ENCODE measurements at regions not wholly inside any gene's neighbourhood (a gene's known extent, or its start where the extent isn't known, plus 50 kb on each side); places are given as distances from the start of the nearest gene placed in this dataset.
"Not testable (repeated sequence)": the region's sequence is repeated elsewhere in the genome, so short reads cannot be mapped to it uniquely, and the experiment has no call there.

GRCh38 chr9:80698725-80699410 lies 990.5 kb downstream of the TLE1 start:
- no peak for DNase-seq (ENCODE audit: low read depth in 4 of 4, low spot score in 3 of 4)

GRCh38 chr9:80692751-80693150 lies 996.6 kb downstream of the TLE1 start:
- DNase-seq (ENCODE audit: low read depth in 4 of 4, low spot score in 3 of 4), result no peak

DNA sequence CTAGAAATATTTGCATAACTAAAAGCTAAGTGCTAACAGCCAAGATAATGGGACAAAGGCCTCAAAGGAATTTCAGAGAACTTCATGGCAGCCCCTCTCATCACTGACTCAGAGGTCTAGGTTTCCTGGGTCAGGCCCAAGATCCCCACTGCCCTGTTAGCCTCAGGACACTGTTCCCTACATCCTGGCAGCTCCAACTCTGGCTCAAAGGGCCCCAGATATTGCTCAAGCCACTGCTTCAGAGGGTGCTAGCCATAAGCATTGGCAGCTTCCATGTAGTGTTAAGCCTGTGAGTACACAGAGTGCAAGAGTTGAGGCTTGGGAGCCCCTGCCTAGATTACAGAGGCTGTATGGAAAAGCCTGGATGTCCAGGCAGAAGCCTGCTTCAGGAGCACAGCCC lies 998.1 kb downstream of the TLE1 start:
- DNase-seq (ENCODE audit: low read depth in 4 of 4, low spot score in 3 of 4), result no peak

DNA sequence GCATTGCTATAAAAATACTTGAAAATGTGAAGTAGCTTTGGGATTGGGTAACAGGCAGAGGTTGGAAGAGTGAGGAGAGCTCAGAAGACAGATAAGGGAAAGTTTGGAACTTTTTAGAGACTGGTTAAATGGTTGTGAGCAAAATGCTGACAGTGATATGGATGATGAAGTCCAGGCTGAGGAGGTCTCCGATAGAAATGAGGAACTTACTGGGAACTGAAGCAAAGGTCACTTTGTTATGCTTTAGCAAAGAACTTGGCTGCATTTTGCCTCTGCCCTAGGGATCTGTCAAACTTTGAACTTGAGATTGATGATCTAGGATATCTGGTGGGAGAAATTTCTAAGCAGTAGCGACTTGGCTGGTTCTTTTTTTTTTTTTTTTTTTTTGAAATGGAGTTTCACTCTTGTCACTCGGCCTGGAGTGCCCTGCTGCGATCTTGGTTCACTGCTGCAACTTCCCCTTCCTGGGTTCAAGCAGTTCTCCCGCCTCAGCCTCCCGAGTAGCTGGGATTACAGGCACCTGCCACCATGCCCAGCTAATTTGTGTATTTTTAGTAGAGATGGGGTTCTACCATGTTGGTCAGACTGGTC lies 998.9 kb downstream of the TLE1 start:
- DNase-seq (ENCODE audit: low read depth in 4 of 4, low spot score in 3 of 4), result no peak

DNA sequence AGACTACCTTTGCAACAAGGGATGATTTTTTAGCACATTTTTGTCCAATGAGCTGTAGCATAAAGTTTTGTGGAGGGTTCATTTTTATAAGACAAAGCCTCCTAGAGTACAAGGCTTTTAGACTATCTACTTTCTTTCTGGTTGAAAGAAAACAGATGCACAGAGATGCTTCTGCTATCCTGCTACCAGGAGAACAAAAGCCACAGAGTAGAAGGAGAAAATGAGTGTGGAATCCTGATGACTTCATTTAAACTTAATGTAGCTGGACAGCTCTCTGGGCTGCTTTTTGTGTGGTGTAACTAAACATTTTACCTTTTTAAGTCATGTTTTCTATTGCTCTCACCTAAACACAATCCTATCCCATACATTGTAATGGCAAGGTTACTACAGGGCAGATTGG lies 1009.4 kb downstream of the TLE1 start:
- DNase-seq (ENCODE audit: low read depth in 4 of 4, low spot score in 3 of 4), result no peak

DNA sequence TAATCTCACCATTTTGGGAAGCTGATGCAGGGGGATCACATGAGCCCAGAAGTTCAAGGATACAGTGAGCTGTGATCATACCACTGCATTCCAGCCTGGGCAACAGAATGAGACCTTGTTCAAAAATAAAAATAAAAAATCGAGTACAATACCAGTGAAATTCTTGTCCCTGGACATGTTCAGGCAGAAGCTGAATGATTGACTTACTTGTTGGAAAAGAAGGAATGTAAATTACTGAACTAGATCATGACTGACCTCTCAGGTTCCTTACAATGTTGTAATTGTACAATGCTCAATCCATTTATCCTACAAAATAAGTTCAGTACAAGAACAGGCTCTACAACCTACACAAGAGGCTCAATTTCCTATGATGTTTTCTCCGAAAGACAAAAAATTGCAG lies 1010.4 kb downstream of the TLE1 start:
- DNase-seq (ENCODE audit: low read depth in 4 of 4, low spot score in 3 of 4), result no peak

DNA sequence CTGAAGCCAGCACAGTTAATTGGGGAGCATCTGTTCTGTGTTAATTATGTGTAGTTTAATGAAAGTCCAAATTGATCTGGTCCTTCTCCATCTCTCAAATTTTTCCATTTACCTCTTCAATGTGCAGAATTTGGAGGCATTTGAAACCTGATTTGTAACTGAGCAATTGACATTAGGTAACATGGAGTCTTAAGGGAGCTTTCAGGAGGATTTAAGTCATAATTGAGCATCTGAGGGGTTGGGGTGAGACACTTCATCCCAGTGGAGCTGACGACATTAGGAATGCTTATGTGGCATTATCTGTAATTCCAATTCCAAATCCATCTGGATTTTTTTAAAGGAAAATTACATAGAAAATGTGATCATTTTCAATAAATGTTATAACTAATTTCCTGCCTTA lies 1015.9 kb downstream of the TLE1 start:
- no peak for DNase-seq (ENCODE audit: low read depth in 4 of 4, low spot score in 3 of 4)

GRCh38 chr9:80665479-80665878 lies 1023.9 kb downstream of the TLE1 start:
- no peak for DNase-seq (ENCODE audit: low read depth in 4 of 4, low spot score in 3 of 4)

- no peak for DNase-seq (ENCODE audit: low read depth in 4 of 4, low spot score in 3 of 4)
These were observed 1024.8 kb downstream of the TLE1 start for GRCh38 chr9:80664327-80665210.

GRCh38 chr9:80659751-80660150 lies 1029.6 kb downstream of the TLE1 start:
- DNase-seq (ENCODE audit: low read depth in 4 of 4, low spot score in 3 of 4), result not testable (repeated sequence)

DNA sequence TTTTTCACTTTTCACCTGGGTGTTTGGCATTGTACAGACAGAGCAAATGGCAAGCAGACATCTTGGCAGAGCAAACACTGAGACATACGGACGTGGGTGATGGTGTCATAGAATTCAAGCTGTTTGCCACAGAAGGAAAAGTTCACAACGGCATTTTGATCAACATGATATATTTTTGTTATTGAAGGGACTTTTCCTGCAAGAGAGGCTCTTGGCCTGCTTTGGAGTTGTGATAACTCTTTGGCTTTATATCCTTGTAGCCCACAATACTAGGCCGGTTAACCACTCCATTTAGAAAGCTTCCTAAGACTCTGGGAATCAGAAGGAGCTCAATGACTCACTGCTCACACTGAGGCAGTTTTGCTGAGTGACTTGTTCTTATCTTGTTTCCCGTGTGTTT lies 1038.3 kb downstream of the TLE1 start:
- no peak for DNase-seq (ENCODE audit: low read depth in 4 of 4, low spot score in 3 of 4)

- no peak for DNase-seq (ENCODE audit: low read depth in 4 of 4, low spot score in 3 of 4)
These were observed 1039.9 kb downstream of the TLE1 start for GRCh38 chr9:80649496-80649895.

- no peak for DNase-seq (ENCODE audit: low read depth in 4 of 4, low spot score in 3 of 4)
These were observed 1040.3 kb downstream of the TLE1 start for GRCh38 chr9:80649001-80649420.

GRCh38 chr9:80648336-80648735 lies 1041.0 kb downstream of the TLE1 start:
- no peak for DNase-seq (ENCODE audit: low read depth in 4 of 4, low spot score in 3 of 4)

DNA sequence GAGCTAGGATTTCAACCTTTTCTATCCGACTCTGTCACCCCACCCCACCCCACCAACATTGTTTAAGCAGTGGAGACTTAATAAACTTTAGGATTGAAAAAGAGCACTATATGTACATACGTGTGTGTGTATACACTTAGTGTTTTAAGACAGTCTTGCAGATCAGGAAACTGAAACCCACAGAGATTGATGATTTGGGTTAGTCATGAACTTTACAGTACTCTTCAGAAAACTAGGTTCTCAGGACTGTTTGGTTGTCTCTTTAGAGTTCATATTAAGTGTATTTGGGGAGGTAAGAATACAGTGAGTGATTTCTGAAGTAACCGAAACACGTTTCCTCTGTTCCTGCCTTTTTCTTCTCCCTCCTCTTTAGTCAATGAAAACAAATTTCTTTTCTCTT lies 1043.1 kb downstream of the TLE1 start:
- DNase-seq (ENCODE audit: low read depth in 4 of 4, low spot score in 3 of 4), result no peak

DNA sequence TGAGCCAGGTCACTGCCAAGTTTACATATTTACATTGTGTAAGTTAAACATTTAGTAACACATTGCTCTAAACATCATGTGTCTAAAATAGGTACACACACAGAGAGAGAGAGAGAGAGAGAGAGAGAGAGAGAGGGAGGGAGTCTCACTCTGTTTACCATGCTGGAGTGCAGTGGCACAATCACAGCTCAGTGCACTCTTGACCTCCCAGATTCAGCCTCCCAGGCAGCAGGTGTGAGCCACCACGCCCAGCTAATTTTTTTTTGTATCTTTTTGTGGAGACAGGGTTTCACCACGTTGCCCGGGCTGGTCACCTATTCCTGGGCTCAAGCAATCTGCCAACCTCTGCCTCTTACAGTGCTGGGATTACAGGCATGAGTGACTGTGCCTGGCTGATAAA lies 1045.3 kb downstream of the TLE1 start:
- no peak for DNase-seq (ENCODE audit: low read depth in 4 of 4, low spot score in 3 of 4)

DNA sequence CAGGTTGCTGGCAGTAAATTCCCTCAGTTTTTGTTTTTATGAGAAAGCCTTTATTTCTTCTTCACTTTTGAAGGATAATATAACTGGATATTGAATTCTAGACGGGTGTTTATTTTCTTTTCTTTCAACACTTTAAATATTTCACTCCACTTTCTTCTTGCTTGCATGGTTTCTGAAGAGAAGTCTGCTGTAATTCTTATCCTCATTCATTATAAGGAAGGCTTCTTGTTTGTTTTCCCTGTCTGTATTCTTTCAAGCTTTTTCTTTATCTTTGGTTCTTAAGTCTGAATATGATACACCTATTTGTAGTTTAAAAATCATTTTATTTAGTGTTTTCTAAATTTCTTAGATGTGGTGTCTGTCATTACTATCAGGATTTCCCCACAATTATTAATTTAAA lies 1054.3 kb downstream of the TLE1 start:
- DNase-seq (ENCODE audit: low read depth in 4 of 4, low spot score in 3 of 4), result no peak

DNA sequence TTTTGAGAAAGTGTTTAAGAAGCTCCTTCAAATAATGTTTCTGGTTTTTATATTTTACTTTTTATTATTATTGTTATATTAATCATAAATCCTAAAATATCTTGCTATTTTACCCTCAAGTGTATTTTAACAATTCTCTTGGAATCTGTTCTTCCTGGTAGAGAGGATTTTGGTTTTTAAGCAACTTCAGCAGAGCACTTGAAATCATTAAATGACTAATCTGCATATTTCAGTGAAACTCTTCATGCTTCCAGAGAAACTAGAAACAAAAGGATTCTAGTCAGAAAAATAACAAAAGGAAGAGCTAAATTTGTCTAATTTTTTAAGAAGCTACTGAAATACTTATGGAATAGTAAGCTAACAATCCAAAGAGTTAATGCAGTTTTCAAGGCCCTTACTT lies 1057.3 kb downstream of the TLE1 start:
- no peak for DNase-seq (ENCODE audit: low read depth in 4 of 4, low spot score in 3 of 4)

DNA sequence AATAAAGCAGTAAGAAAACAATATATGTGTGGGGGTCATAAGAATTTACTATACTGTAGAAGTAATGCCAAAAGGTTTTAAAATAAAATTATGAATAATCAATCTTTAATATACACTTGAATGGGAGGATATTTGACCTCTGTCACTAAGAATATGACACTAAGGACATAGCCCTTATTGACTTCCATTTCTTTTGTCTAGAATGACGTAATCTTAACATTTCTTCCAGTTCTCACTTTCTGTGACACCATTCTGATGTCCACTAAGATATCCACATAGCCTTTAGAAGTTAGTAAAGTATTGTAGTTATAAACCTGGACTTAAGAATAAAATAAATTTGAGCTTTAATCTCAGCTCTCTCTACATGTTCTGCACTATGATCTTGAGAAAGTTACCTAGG lies 1050.7 kb downstream of the TLE4 start:
- no peak for DNase-seq (ENCODE audit: low read depth in 4 of 4, low spot score in 3 of 4)

GRCh38 chr9:80619356-80619755 lies 1047.6 kb downstream of the TLE4 start:
- DNase-seq (ENCODE audit: low read depth in 4 of 4, low spot score in 3 of 4), result no peak

GRCh38 chr9:80615964-80616363 lies 1044.2 kb downstream of the TLE4 start:
- no peak for DNase-seq (ENCODE audit: low read depth in 4 of 4, low spot score in 3 of 4)

GRCh38 chr9:80605793-80606192 lies 1034.0 kb downstream of the TLE4 start:
- no peak for DNase-seq (ENCODE audit: low read depth in 4 of 4, low spot score in 3 of 4)
